HG03280 (cell line): ENCODE measurements at regions not wholly inside any gene's neighbourhood (a gene's known extent, or its start where the extent isn't known, plus 50 kb on each side); places are given as distances from the start of the nearest gene placed in this dataset.

Source experiments
- ATAC-seq: cut with Tn5 transposase; IDR thresholded peaks from one replicate; pipeline ENCODE4 v1.9.1; 2021; ENCODE audit warnings: mild to moderate bottlenecking, moderate library complexity; ENCODE audit not compliant: unreplicated experiment

- no peak for ATAC-seq
Observed at GRCh38 chr10:121291376-121291775, 306.9 kb downstream of the FGFR2 start.

GRCh38 chr10:121291823-121292222, 306.4 kb downstream of the FGFR2 start:
- ATAC-seq: no peak

GRCh38 chr10:121292321-121292720, 305.9 kb downstream of the FGFR2 start:
- ATAC-seq: no peak

GRCh38 chr10:121293110-121293509, 305.1 kb downstream of the FGFR2 start:
- no peak for ATAC-seq

GRCh38 chr10:121294630-121295029, 303.6 kb downstream of the FGFR2 start:
- no peak for ATAC-seq

GRCh38 chr10:121296378-121296777, 301.9 kb downstream of the FGFR2 start:
- no peak for ATAC-seq

- ATAC-seq: no peak
Observed at GRCh38 chr10:121296881-121297585, 301.2 kb downstream of the FGFR2 start.

GRCh38 chr10:121300723-121301122, 297.5 kb downstream of the FGFR2 start:
- ATAC-seq: no peak

GRCh38 chr10:121302541-121303180, 295.6 kb downstream of the FGFR2 start:
- no peak for ATAC-seq

GRCh38 chr10:121303287-121303890, 294.9 kb downstream of the FGFR2 start:
- ATAC-seq: no peak

GRCh38 chr10:121305066-121305465, 293.2 kb downstream of the FGFR2 start:
- no peak for ATAC-seq

- ATAC-seq: no peak
Observed at GRCh38 chr10:121306159-121306673, 292.0 kb downstream of the FGFR2 start.

- ATAC-seq: no peak
Observed at GRCh38 chr10:121307411-121307980, 290.7 kb downstream of the FGFR2 start.

- no peak for ATAC-seq
Observed at GRCh38 chr10:121308020-121308419, 290.2 kb downstream of the FGFR2 start.

- no peak for ATAC-seq
Observed at GRCh38 chr10:121309164-121309563, 289.1 kb downstream of the FGFR2 start.

- no peak for ATAC-seq
Observed at GRCh38 chr10:121310151-121310711, 288.0 kb downstream of the FGFR2 start.

- no peak for ATAC-seq
Observed at GRCh38 chr10:121311812-121312443, 286.3 kb downstream of the FGFR2 start.

- no peak for ATAC-seq
Observed at GRCh38 chr10:121312587-121312986, 285.7 kb downstream of the FGFR2 start.

- ATAC-seq: no peak
Observed at GRCh38 chr10:121313119-121313875, 284.9 kb downstream of the FGFR2 start.

GRCh38 chr10:121316432-121316831, 281.8 kb downstream of the FGFR2 start:
- ATAC-seq: no peak
